ENCODE measurements at regions not wholly inside any gene's neighbourhood (a gene's known extent, or its start where the extent isn't known, plus 50 kb on each side); places are given as distances from the start of the nearest gene placed in this dataset.

GRCh38 chr10:84606428-84606827 is 278.0 kb downstream of the CCSER2 start:
- TF ChIP-seq, protein P1, sequence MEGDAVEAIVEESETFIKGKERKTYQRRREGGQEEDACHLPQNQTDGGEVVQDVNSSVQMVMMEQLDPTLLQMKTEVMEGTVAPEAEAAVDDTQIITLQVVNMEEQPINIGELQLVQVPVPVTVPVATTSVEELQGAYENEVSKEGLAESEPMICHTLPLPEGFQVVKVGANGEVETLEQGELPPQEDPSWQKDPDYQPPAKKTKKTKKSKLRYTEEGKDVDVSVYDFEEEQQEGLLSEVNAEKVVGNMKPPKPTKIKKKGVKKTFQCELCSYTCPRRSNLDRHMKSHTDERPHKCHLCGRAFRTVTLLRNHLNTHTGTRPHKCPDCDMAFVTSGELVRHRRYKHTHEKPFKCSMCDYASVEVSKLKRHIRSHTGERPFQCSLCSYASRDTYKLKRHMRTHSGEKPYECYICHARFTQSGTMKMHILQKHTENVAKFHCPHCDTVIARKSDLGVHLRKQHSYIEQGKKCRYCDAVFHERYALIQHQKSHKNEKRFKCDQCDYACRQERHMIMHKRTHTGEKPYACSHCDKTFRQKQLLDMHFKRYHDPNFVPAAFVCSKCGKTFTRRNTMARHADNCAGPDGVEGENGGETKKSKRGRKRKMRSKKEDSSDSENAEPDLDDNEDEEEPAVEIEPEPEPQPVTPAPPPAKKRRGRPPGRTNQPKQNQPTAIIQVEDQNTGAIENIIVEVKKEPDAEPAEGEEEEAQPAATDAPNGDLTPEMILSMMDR (IDR thresholded peaks at IDR 0.05 in 4 of 5, conservative IDR thresholded peaks at IDR 0.05 in 1 of 5): no peak
- no peak for TF ChIP-seq POLR2A (IDR thresholded peaks at IDR 0.05)
